IMR-90 (cell line): ENCODE measurements at regions not wholly inside any gene's neighbourhood (a gene's known extent, or its start where the extent isn't known, plus 50 kb on each side); places are given as distances from the start of the nearest gene placed in this dataset.

Experiments
- ATAC-seq: fragments of 200-7000 bp; cut with Tn5 transposase; 2 replicates; pipeline ENCODE4 v1.9.1; 2020; ENCODE audit warnings: low read depth, mild to moderate bottlenecking, moderate library complexity
- BruUV-seq: library from RNA; stranded (reverse); fragments of 400-500 nt; replicated peaks from 2 replicates; lab custom pipeline; 2021; lab: Mats Ljungman, UMichigan
- CTCF ChIA-PET: fragments of 300-600 bp; formaldehyde crosslinking; extraction: SDS; loops from one replicate; lab custom pipeline; 2021; ENCODE audit warnings: antibody characterized with exemption; lab: Yijun Ruan, JAX
- POLR2A ChIA-PET: fragments of 300-600 bp; sonication (Branson Sonifier 250); formaldehyde crosslinking; loops from one replicate; lab custom pipeline; 2022; ENCODE audit warnings: antibody characterized with exemption; ENCODE audit not compliant: unreplicated experiment; lab: Charles Lee
- DNase-seq: peaks from one replicate; pipeline ENCODE4 v3.0.0; 2013
- H2AFZ ChIP-seq: replicated peaks from 2 replicates; pipeline ENCODE3; 2013; ENCODE audit warnings: low read length, mild to moderate bottlenecking; ENCODE audit not compliant: poor library complexity
- H2AK5ac ChIP-seq: 2 replicates; pipeline ENCODE4 v1.6.1; 2013; ENCODE audit warnings: low read depth, low read length, inconsistent platforms
- H2AK9ac ChIP-seq: replicated peaks from 2 replicates; pipeline ENCODE3; 2013; ENCODE audit warnings: mild to moderate bottlenecking, low read depth, low read length, moderate library complexity; ENCODE audit not compliant: poor library complexity
- H2BK120ac ChIP-seq: 2 replicates; pipeline ENCODE4 v1.6.1; 2013; ENCODE audit warnings: low read depth, low read length, inconsistent platforms
- H2BK15ac ChIP-seq: 3 replicates; pipeline ENCODE4 v1.6.1; 2013; ENCODE audit warnings: low read depth, low read length, inconsistent platforms
- H2BK20ac ChIP-seq: 2 replicates; pipeline ENCODE4 v1.6.1; 2013; ENCODE audit warnings: low read depth, mild to moderate bottlenecking, inconsistent platforms, low read length, moderate library complexity
- H2BK5ac ChIP-seq: 2 replicates; pipeline ENCODE4 v1.6.1; 2013; ENCODE audit warnings: mild to moderate bottlenecking, low read depth, low read length, inconsistent platforms; ENCODE audit not compliant: poor library complexity, severe bottlenecking
- H3K14ac ChIP-seq: replicated peaks from 2 replicates; pipeline ENCODE4 v1.6.1; 2013; ENCODE audit warnings: low read depth, low read length, inconsistent platforms
- H3K18ac ChIP-seq: 2 replicates; pipeline ENCODE4 v1.6.1; 2013; ENCODE audit warnings: low read depth, low read length, control low read depth
- H3K23ac ChIP-seq: 2 replicates; pipeline ENCODE4 v1.6.1; 2013; ENCODE audit warnings: low read depth, low read length, inconsistent platforms
- H3K27ac ChIP-seq: 2 replicates; pipeline ENCODE4 v1.5.1; 2013; ENCODE audit warnings: mild to moderate bottlenecking, control low read depth, low read length; ENCODE audit not compliant: insufficient read depth
- H3K27me3 ChIP-seq: 2 replicates; pipeline ENCODE4 v1.6.1; 2013; ENCODE audit warnings: low read length; ENCODE audit not compliant: control insufficient read depth, insufficient read depth
- H3K36me3 ChIP-seq: 2 replicates; pipeline ENCODE4 v1.6.1; 2013; ENCODE audit warnings: low read length, mixed read lengths; ENCODE audit not compliant: control insufficient read depth, insufficient read depth
- H3K4ac ChIP-seq: 2 replicates; pipeline ENCODE4 v1.6.1; 2013; ENCODE audit warnings: low read depth, low read length, inconsistent platforms
- H3K4me1 ChIP-seq: 2 replicates; pipeline ENCODE4 v1.6.1; 2013; ENCODE audit warnings: low read length, mixed read lengths; ENCODE audit not compliant: control insufficient read depth, insufficient read depth
- H3K4me2 ChIP-seq: 2 replicates; pipeline ENCODE4 v1.6.1; 2013; ENCODE audit warnings: low read depth, mild to moderate bottlenecking, control low read depth, low read length, moderate library complexity
- H3K4me3 ChIP-seq: 2 replicates; pipeline ENCODE4 v1.5.1; 2013; ENCODE audit warnings: low read depth, mild to moderate bottlenecking, control low read depth, low read length, moderate library complexity; ENCODE audit not compliant: insufficient read depth
- H3K56ac ChIP-seq: 2 replicates; pipeline ENCODE4 v1.6.1; 2013; ENCODE audit warnings: low read length, inconsistent platforms; ENCODE audit not compliant: insufficient read depth; ENCODE audit errors: extremely low read depth
- H3K79me1 ChIP-seq, 2 experiments: 2 replicates each; pipeline ENCODE4 v1.6.1; 2013; ENCODE audit warnings: low read length in 2 of 2, inconsistent platforms in 1 of 2, low read depth in 1 of 2
- H3K9ac ChIP-seq: 2 replicates; pipeline ENCODE4 v1.6.1; 2013; ENCODE audit warnings: low read depth, low read length, control low read depth
- H3K9me1 ChIP-seq: 2 replicates; pipeline ENCODE4 v1.6.1; 2013; ENCODE audit warnings: low read length, inconsistent platforms; ENCODE audit not compliant: insufficient read depth
- H3K9me3 ChIP-seq: 2 replicates; pipeline ENCODE4 v1.6.1; 2013; ENCODE audit warnings: low read length; ENCODE audit not compliant: control insufficient read depth, insufficient read depth
- H4K20me1 ChIP-seq: 2 replicates; pipeline ENCODE4 v1.6.1; 2013; ENCODE audit warnings: low read length, inconsistent platforms; ENCODE audit not compliant: insufficient read depth
- H4K5ac ChIP-seq: 2 replicates; pipeline ENCODE4 v1.6.1; 2013; ENCODE audit warnings: mild to moderate bottlenecking, low read depth, low read length, control low read depth
- H4K8ac ChIP-seq, 2 experiments: 2 replicates each; pipeline ENCODE4 v1.6.1; 2013; ENCODE audit warnings: low read depth in 2 of 2, low read length in 2 of 2, control low read depth in 1 of 2, inconsistent platforms in 1 of 2
- H4K91ac ChIP-seq: 2 replicates; pipeline ENCODE4 v1.6.1; 2013; ENCODE audit warnings: low read depth, low read length, inconsistent platforms; ENCODE audit not compliant: insufficient read depth
- CHD1 ChIP-seq: IDR thresholded peaks from 2 replicates; pipeline ENCODE4 v1.6.1; 2012; ENCODE audit warnings: low read depth, low read length, improper control_type of control experiment
- ELK1 ChIP-seq: fragments of 150-350 bp; IDR thresholded peaks from 2 replicates; pipeline ENCODE4 v1.6.1; 2016; ENCODE audit warnings: low read depth, mild to moderate bottlenecking, low read length, moderate library complexity, borderline replicate concordance
- FOS ChIP-seq: fragments of 150-350 bp; IDR thresholded peaks from 2 replicates; pipeline ENCODE4 v1.6.1; 2016; ENCODE audit warnings: low read depth, low read length
- MAZ ChIP-seq: IDR thresholded peaks from 2 replicates; pipeline ENCODE4 v1.6.1; 2012; ENCODE audit warnings: low read depth, mild to moderate bottlenecking, low read length, improper control_type of control experiment, moderate library complexity, borderline replicate concordance
- NFE2L2 ChIP-seq: fragments of 150-350 bp; IDR thresholded peaks from 2 replicates; pipeline ENCODE4 v1.6.1; 2016; ENCODE audit warnings: low read depth, mild to moderate bottlenecking, low read length
- POLR2A ChIP-seq: IDR thresholded peaks from 2 replicates; pipeline ENCODE4 v1.6.1; 2012; ENCODE audit warnings: mild to moderate bottlenecking, low read depth, low read length
- RAD21 ChIP-seq: IDR thresholded peaks from 2 replicates; pipeline ENCODE4 v1.6.1; 2012; ENCODE audit warnings: low read length, improper control_type of control experiment
- RCOR1 ChIP-seq: IDR thresholded peaks from 2 replicates; pipeline ENCODE4 v1.6.1; 2012; ENCODE audit warnings: mild to moderate bottlenecking, low read length, improper control_type of control experiment; ENCODE audit not compliant: insufficient replicate concordance
- RFX5 ChIP-seq: IDR thresholded peaks from 2 replicates; pipeline ENCODE4 v1.8.0; 2012; ENCODE audit warnings: low read depth, mild to moderate bottlenecking, low read length, moderate library complexity
- SMC3 ChIP-seq: fragments of 150-350 bp; IDR thresholded peaks from 2 replicates; pipeline ENCODE4 v1.6.1; 2016; ENCODE audit warnings: low read depth, mild to moderate bottlenecking, antibody characterized with exemption, low read length, moderate library complexity
- WGBS, 2 experiments: methylation state at CpG; one replicate each; pipeline versions ENCODE4 v1.1.5 to v1.1.7; 2013; ENCODE audit warnings: missing lambda C conversion rate in 2 of 2; ENCODE audit not compliant: insufficient read length in 1 of 2; ENCODE audit errors: extremely low coverage in 2 of 2; 5-methylcytosine and 5-hydroxymethylcytosine counted together
- dilution Hi-C: fragments of 300-500 bp; cut with HindIII; formaldehyde crosslinking; loops from one replicate; pipeline ENCODE4 v1.14.3; 2018; ENCODE audit warnings: low sequenced_read_pairs; ENCODE audit not compliant: unreplicated experiment
- in situ Hi-C: fragments of 300-500 bp; cut with MboI; formaldehyde crosslinking; loops from 3 replicates; pipeline ENCODE4 v1.14.3; 2019; ENCODE audit warnings: low sequenced_read_pairs, inconsistent platforms, mixed read lengths
- intact Hi-C: fragments of 100-400 bp; cut with micrococcal nuclease; formaldehyde crosslinking; loops from 2 replicates; pipeline ENCODE4 v1.10.0; 2022

GRCh38 chr18:78862395-78862794 lies 117.2 kb upstream of the SALL3 start:
- DNase-seq = no peak
- Histone ChIP-seq H2BK20ac (no peak overlapping the region), H2AFZ (no peak overlapping the region), H3K56ac (no peak overlapping the region), H2BK120ac (no peak overlapping the region), H4K5ac (no peak overlapping the region), H3K79me1 (no peaks in the 10 kb centered on the region), H2AK5ac (no peak overlapping the region), H3K23ac (no peak overlapping the region), H3K14ac (no peak overlapping the region), H3K4me1 (no peaks in the 10 kb centered on the region), H3K9ac (no peak overlapping the region), H3K27ac (no peak overlapping the region), H3K27me3 (no peaks in the 10 kb centered on the region), H3K4me3 (no peak overlapping the region), H3K4ac (no peak overlapping the region), H2BK5ac (no peak overlapping the region), H3K4me2 (no peak overlapping the region), H3K18ac (no peak overlapping the region), H4K91ac (no peak overlapping the region), H3K9me1 (no peaks in the 10 kb centered on the region), H4K8ac (no peak overlapping the region), H3K36me3 (no peaks in the 10 kb centered on the region), H4K20me1 (no peaks in the 10 kb centered on the region), H3K9me3 (peaks cover 52% of the 10 kb centered on the region), H2AK9ac (no peak overlapping the region), H2BK15ac (no peak overlapping the region)
- 68% methylated on average over 5 of the region's 9 CpGs; no CpG with 5 or more reads in 1 of the 2 experiments for WGBS, 2 experiments
- ChIA-PET POLR2A (no interaction called here), CTCF (no interaction called here)
- TF ChIP-seq NFE2L2 (no peak), FOS (no peak), RCOR1 (no peak), SMC3 (no peak), CHD1 (no peak), MAZ (no peak), ELK1 (no peak), RAD21 (no peak), RFX5 (no peak), POLR2A (no peak)
- no TSS peak for BruUV-seq
- in situ Hi-C loops = no loop called here
- no peak for ATAC-seq
- intact Hi-C loops = no loop called here
- dilution Hi-C loops = no loop called here
